Bronchial epithelial cell (primary cell): ENCODE measurements at regions not wholly inside any gene's neighbourhood (a gene's known extent, or its start where the extent isn't known, plus 50 kb on each side); places are given as distances from the start of the nearest gene placed in this dataset.
A peak's percentile ranks its signal among the peaks of the same experiment; 100 is the strongest.
"Not testable (repeated sequence)": the region's sequence is repeated elsewhere in the genome, so short reads cannot be mapped to it uniquely, and the experiment has no call there.

ENCODE experiments used
- DNase-seq: peaks from one replicate; pipeline ENCODE4 v3.0.0-alpha.2; 2010; ENCODE audit warnings: low read depth
- FAIRE-seq: peaks from 2 replicates; lab custom pipeline; 2011; peaks lifted over from hg19 to GRCh38; lab: Jason Lieb, UNC
- H3K27me3 ChIP-seq: 2 replicates; pipeline ENCODE4 v1.5.1; 2011; ENCODE audit warnings: low read length; ENCODE audit not compliant: control insufficient read depth, insufficient read depth
- H3K36me3 ChIP-seq: 2 replicates; pipeline ENCODE4 v1.5.1; 2011; ENCODE audit warnings: low read length; ENCODE audit not compliant: control insufficient read depth, insufficient read depth
- H3K4me3 ChIP-seq: 2 replicates; pipeline ENCODE4 v1.5.1; 2011; ENCODE audit warnings: mild to moderate bottlenecking, low read depth, low read length, control low read depth
- TF ChIP-seq, protein P1 (sequence below): IDR thresholded peaks from 2 replicates; pipeline ENCODE4 v1.5.1; 2011; ENCODE audit warnings: mild to moderate bottlenecking, moderate library complexity, low read length, control low read depth, inconsistent platforms; ENCODE audit not compliant: insufficient read depth, severe bottlenecking

GRCh38 chr6:94785514-94785913 lies 791.8 kb upstream of the MANEA start:
- Histone ChIP-seq H3K36me3 (no peaks in the 10 kb centered on the region), H3K27me3 (no peaks in the 10 kb centered on the region), H3K4me3 (no peak overlapping the region)
- TF ChIP-seq, protein P1, sequence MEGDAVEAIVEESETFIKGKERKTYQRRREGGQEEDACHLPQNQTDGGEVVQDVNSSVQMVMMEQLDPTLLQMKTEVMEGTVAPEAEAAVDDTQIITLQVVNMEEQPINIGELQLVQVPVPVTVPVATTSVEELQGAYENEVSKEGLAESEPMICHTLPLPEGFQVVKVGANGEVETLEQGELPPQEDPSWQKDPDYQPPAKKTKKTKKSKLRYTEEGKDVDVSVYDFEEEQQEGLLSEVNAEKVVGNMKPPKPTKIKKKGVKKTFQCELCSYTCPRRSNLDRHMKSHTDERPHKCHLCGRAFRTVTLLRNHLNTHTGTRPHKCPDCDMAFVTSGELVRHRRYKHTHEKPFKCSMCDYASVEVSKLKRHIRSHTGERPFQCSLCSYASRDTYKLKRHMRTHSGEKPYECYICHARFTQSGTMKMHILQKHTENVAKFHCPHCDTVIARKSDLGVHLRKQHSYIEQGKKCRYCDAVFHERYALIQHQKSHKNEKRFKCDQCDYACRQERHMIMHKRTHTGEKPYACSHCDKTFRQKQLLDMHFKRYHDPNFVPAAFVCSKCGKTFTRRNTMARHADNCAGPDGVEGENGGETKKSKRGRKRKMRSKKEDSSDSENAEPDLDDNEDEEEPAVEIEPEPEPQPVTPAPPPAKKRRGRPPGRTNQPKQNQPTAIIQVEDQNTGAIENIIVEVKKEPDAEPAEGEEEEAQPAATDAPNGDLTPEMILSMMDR = no peak
- FAIRE-seq = peak; percentile 87
- no peak for DNase-seq

DNA sequence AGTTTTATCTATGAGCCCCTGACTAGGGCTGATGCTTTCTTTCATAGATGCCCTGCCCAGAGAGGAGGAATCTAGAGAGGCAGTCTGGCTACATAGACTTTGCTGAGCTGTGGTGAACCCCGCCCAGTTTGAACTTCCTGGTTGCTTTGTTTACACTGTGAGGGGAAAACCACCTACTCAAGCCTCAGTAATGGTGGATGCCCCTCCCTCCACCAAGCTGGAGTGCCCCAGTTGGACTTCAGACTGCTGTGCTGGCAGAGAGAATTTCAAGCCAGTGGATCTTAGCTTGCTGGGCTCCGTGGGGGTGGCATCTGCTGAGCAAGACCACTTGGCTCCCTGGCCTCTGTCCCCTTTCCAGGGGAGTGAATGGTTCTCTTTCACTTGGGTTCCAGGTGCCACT lies 792.3 kb upstream of the MANEA start:
- H3K4me3 ChIP-seq, H3K36me3 ChIP-seq, FAIRE-seq, H3K27me3 ChIP-seq: not testable (repeated sequence)
- DNase-seq = peak; percentile 62

DNA sequence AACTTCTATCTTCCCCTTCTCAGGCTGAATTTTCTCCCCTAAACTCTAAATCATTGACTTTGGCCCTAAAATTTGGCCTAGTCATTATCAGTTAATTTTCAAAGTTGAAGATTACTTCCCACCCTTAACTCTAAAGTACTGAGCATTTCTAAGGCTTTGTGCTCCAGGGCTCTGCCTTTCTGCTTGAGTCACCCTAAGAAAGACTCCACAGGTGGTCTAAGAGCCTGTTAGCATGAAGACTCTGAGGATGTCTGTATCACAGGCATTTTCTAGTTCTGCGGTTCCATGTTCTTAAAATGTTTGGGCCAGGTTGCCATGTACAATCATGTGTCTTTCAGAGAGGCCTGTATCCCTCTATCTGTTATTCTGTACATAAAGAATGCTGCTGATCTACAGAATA lies 808.1 kb upstream of the MANEA start:
- FAIRE-seq (no peak), DNase-seq (no peak)
- H3K4me3 ChIP-seq = no peak overlapping the region
- H3K36me3 ChIP-seq = no peaks in the 10 kb centered on the region
- TF ChIP-seq, protein P1 = no peak
- H3K27me3 ChIP-seq = no peaks in the 10 kb centered on the region

DNA sequence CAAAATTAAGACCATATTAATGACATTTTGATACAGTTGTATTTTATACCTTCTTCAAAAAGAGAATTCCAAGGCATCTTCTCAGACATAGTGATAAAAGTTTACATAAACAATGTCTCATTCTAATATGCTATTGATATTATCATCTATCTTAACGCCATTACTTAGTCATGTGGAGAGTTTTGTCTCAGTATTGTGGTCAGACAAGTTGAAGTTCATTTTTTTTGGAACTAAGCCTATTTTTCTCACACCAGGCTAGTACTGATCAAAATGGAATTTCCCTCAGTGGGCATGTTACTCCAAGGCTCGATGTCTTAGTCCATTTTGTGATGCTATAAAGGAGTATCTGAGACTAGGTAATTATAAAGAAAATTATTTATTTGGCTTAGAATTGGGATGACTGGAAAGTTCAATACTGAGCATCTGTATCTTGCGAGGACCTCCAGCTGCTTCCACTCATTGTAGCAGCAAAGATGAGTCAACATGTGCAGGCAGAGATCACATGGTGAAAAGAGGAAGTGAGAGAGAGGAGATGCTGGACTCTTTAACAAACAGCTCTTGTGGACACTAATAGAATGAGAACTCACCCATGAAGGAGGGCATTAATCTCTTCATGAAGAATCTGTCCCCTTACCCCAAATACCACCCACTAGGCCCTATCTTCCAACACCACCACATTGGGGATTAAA lies 825.5 kb upstream of the MANEA start:
- DNase-seq (peak; percentile 20), FAIRE-seq (peak; percentile 60)
- TF ChIP-seq, protein P1 = no peak
- no peaks in the 10 kb centered on the region for H3K36me3 ChIP-seq
- no peaks in the 10 kb centered on the region for H3K27me3 ChIP-seq
- H3K4me3 ChIP-seq = no peak overlapping the region

- FAIRE-seq (no peak), DNase-seq (no peak)
- no peak overlapping the region for H3K4me3 ChIP-seq
Observed at GRCh38 chr6:94736236-94736635, 841.1 kb upstream of the MANEA start.

DNA sequence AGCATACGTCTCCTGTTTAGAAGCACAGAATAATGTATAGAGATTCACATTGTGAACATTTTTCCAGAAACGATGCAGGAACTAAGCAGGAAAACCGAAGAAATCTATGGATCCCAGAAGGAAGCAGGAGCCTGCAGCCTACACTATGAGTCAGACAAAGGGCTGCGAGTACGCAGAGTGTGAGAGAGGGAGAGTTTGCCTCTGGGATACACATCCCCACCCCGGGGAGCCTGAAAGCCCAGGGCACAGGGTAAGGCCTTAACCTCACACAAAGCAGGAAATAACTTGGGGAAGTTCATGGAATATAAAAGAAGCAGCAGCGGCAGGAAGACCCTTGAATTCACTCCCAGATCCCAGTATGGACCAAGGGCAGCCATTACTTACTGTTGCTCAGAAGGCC lies 842.1 kb upstream of the MANEA start:
- FAIRE-seq = no peak
- DNase-seq = no peak

More at GRCh38 chr6:94736236-94736635, 841.1 kb upstream of the MANEA start:
- H3K27me3 ChIP-seq = no peaks in the 10 kb centered on the region
- H3K36me3 ChIP-seq = no peaks in the 10 kb centered on the region
- TF ChIP-seq, protein P1 = no peak

More for the DNA sequence above, 842.1 kb upstream of the MANEA start:
- Histone ChIP-seq H3K36me3 (no peaks in the 10 kb centered on the region), H3K4me3 (no peak overlapping the region), H3K27me3 (no peaks in the 10 kb centered on the region)
- TF ChIP-seq, protein P1 = no peak
